NOMO-1 treated with dmso at 0.1 percent for 144 hours (cell line): ENCODE measurements at regions not wholly inside any gene's neighbourhood (a gene's known extent, or its start where the extent isn't known, plus 50 kb on each side); places are given as distances from the start of the nearest gene placed in this dataset.

Experiments used
- DNase-seq: peaks from one replicate; lab custom pipeline; 2025; ENCODE audit not compliant: unreplicated experiment; lab: John Stamatoyannopoulos, UW

GRCh38 chr7:20932785-20933527, 146.3 kb upstream of the SP8 start:
- DNase-seq, result no peak

- no peak for DNase-seq
Measured at GRCh38 chr7:20945451-20945850, 158.8 kb upstream of the SP8 start.

GRCh38 chr7:20952916-20953315, 166.2 kb upstream of the SP8 start:
- DNase-seq, result no peak

GRCh38 chr7:20954711-20955619, 168.3 kb upstream of the SP8 start:
- DNase-seq, result no peak

- no peak for DNase-seq
Measured at GRCh38 chr7:20958572-20958971, 171.9 kb upstream of the SP8 start.

GRCh38 chr7:20959281-20959680, 172.6 kb upstream of the SP8 start:
- no peak for DNase-seq

- no peak for DNase-seq
Measured at GRCh38 chr7:20963556-20964280, 177.0 kb upstream of the SP8 start.

GRCh38 chr7:20964281-20964918, 177.7 kb upstream of the SP8 start:
- DNase-seq, result peak; percentile 15

GRCh38 chr7:20971219-20971618, 184.5 kb upstream of the SP8 start:
- no peak for DNase-seq

GRCh38 chr7:20980232-20980631, 193.5 kb upstream of the SP8 start:
- DNase-seq, result no peak

- DNase-seq, result no peak
Measured at GRCh38 chr7:20980668-20981264, 194.1 kb upstream of the SP8 start.

GRCh38 chr7:20988340-20988739, 201.7 kb upstream of the SP8 start:
- DNase-seq, result no peak

GRCh38 chr7:20991544-20991943, 204.9 kb upstream of the SP8 start:
- DNase-seq, result no peak

- DNase-seq, result no peak
Measured at GRCh38 chr7:20993693-20994092, 207.0 kb upstream of the SP8 start.

GRCh38 chr7:20998309-20998708, 211.6 kb upstream of the SP8 start:
- no peak for DNase-seq

GRCh38 chr7:21011153-21011552, 224.5 kb upstream of the SP8 start:
- DNase-seq, result no peak

GRCh38 chr7:21013765-21014539, 227.3 kb upstream of the SP8 start:
- no peak for DNase-seq

GRCh38 chr7:21020667-21021066, 234.0 kb upstream of the SP8 start:
- no peak for DNase-seq

- no peak for DNase-seq
Measured at GRCh38 chr7:21023841-21024484, 237.3 kb upstream of the SP8 start.
